Gastroesophageal sphincter (tissue), 3 donors: ENCODE measurements at regions not wholly inside any gene's neighbourhood (a gene's known extent, or its start where the extent isn't known, plus 50 kb on each side); places are given as distances from the start of the nearest gene placed in this dataset.

Experiments used
- CTCF ChIP-seq, 4 experiments: fragments of 200-600 bp in 2 of 4; fragments of 450-650 bp in 2 of 4; sonication (generic) in 1 of 4; IDR thresholded peaks; one replicate each; pipeline ENCODE4 v1.5.1; 2017 to 2019; ENCODE audit warnings: antibody characterized with exemption in 4 of 4, mild to moderate bottlenecking in 2 of 4, moderate library complexity in 2 of 4
- EP300 ChIP-seq: sonication (generic); formaldehyde crosslinking; IDR thresholded peaks from one replicate; pipeline ENCODE4 v1.6.1; 2017; ENCODE audit warnings: antibody characterized with exemption, mild to moderate bottlenecking
- POLR2A ChIP-seq, 2 donors: fragments of 450-650 bp; IDR thresholded peaks; one replicate each; pipeline ENCODE4 v1.6.1; 2017; ENCODE audit warnings: antibody characterized with exemption in 2 of 2, mild to moderate bottlenecking in 2 of 2, moderate library complexity in 1 of 2

- TF ChIP-seq CTCF (IDR thresholded peaks at IDR 0.05) (no peak), POLR2A (IDR thresholded peaks at IDR 0.05) (no peak), EP300 (no peak)
Measured at GRCh38 chr6:95145457-95145856, 431.9 kb upstream of the MANEA start.
